NAMALWA (cell line): ENCODE measurements at regions not wholly inside any gene's neighbourhood (a gene's known extent, or its start where the extent isn't known, plus 50 kb on each side); places are given as distances from the start of the nearest gene placed in this dataset.
"Not testable (repeated sequence)": the region's sequence is repeated elsewhere in the genome, so short reads cannot be mapped to it uniquely, and the experiment has no call there.

ENCODE experiments used
- DNase-seq: peaks from one replicate; pipeline ENCODE4 v3.0.0-alpha.2; 2015; ENCODE audit warnings: low spot score

GRCh38 chr1:245061808-245062207, 93.0 kb upstream of the KIF26B start:
- DNase-seq = not testable (repeated sequence)

GRCh38 chr1:245060684-245061374, 94.0 kb upstream of the KIF26B start:
- DNase-seq = no peak

DNA sequence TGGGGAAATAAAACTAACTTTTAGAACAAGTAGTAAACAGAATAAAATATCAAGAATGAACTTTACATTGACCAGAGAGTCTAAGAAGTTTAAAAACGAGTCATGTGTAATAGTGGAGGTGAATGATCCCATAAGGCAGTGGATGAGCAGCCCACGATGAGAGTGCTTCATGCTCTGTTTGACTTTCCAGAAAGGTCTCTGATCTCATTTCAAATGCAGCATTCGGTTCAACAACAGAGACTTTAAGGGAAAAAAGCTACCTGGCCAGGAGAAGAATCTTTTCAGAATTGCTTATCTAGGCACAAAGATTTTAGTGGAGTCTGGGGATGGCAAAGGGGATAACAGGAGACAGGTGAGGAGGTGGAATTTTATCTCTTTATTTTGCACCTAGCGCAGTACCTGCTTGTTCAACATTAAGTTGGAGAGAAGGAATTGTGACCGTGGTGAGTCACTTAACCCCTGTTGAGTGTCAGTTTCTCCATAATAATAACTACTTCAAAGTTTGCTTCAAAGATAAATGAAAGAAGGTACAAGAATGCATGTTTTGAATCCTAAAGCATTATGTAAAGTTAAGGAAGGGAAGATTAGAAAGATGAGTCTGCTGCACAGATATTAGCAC, 94.9 kb upstream of the KIF26B start:
- no peak for DNase-seq

- DNase-seq = no peak
These were observed 95.9 kb upstream of the KIF26B start for GRCh38 chr1:245058882-245059281.

DNA sequence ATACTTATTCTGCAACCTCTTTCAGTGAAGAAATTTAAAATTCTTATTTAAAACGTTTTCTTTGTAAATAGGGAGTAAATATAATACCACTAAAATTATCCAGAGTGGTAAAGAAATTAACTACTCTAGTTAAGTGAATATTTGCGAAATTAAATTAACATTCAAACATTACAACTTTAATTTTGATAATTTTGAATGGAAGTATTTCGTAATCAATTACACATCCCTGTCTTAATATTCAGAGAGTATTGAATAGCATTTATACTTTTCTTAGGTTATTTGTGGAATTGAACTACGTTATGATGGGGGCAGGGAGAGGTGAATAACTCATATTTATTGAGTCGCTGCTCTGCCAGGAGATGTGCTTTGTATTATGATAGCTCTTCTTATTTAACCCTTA, 96.3 kb upstream of the KIF26B start:
- no peak for DNase-seq

GRCh38 chr1:245056913-245057312, 97.9 kb upstream of the KIF26B start:
- DNase-seq = no peak

DNA sequence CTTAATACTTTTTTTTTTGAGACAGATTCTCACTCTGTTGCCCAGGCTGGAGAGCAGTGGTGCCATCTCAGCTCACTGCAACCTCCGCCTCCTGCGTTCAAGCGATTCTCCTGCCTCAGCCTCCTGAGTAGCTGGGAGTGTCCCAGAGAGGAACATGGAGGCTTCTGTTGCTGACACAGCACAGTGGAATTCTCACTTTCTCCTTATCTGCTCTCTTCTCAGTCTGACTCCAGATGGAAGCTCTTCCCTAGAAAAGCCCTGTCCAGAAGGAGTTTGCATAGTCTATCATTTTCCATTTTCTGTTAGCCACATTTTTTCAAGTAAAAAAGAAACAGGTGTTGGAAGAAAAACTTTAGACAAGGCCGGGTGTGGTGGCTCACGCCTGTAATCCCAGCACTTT, 98.5 kb upstream of the KIF26B start:
- DNase-seq = not testable (repeated sequence)

GRCh38 chr1:245055752-245056151, 99.0 kb upstream of the KIF26B start:
- no peak for DNase-seq

DNA sequence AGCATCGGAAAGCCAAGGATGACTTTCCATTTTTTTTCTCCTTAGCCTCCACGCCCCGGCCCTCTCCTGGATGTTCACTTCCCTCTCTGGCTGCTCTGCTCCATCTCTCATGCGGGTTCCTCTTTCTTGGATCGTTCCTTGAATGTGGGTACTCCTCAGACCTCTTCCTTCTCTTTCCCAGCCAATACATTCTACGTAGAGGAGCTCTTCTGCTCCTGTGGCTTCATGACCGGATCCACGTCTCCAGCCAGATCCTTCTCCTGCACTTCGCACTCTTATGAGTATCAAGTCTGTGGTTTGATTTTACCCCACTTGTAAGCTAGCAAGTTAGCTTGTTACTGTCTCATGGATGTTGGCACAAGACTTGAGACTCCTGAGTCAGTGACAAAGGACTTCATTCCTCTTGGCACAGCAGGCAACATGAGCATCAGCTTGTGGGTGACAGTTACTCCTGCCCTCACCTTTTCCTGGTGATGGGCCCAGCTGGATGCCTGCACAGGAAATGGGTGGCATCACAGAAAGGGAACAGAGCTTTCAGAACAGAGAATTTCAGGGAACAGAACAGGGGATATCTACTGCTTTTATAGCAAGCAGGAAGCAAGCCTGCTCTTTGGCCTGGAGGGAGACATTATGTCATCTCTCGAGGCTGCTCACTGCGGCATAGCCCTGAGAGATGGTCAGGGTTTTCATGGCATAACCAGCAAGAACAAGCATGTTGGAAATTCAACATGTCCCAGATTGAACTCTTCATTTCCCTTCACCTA, 100.1 kb upstream of the KIF26B start:
- no peak for DNase-seq

DNA sequence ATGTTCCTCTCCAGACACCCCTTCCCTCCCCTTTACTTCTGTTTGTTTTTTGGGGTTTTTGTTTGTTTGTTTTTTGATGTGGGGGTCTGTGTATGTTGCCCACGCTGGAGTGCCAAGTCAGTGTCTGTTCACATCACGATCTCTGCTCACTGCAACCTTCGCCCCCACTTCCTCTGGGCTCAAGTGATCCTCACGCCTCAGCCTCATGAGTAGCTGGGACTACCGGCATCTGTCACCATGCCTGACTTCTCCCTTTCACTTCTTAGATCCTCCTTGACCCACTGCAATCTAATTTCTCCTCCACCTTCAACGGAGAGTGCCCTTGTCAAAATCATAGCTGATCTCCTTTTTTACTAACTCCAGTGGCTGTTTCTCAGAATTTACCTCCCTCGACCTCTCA, 100.7 kb upstream of the KIF26B start:
- no peak for DNase-seq

DNA sequence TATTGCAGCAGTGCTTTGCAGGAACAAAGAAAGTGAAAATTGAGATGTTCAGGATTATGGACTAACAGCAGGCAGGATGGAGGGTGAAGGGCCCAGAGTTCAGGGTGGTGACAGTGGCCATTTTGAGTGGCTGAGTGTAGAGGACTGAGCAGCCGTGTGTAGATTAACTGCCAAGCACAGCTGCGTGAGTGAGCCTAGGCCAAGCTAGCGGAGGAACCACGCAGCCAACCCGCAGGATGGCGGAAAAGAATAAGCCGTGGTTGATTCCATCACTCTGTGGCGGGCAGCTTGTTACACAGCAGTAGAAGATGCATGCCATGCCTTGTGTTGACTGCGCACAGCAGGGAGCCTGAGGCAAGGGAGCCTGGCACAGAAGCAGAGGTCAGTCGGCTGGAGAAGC, 102.5 kb upstream of the KIF26B start:
- no peak for DNase-seq

DNA sequence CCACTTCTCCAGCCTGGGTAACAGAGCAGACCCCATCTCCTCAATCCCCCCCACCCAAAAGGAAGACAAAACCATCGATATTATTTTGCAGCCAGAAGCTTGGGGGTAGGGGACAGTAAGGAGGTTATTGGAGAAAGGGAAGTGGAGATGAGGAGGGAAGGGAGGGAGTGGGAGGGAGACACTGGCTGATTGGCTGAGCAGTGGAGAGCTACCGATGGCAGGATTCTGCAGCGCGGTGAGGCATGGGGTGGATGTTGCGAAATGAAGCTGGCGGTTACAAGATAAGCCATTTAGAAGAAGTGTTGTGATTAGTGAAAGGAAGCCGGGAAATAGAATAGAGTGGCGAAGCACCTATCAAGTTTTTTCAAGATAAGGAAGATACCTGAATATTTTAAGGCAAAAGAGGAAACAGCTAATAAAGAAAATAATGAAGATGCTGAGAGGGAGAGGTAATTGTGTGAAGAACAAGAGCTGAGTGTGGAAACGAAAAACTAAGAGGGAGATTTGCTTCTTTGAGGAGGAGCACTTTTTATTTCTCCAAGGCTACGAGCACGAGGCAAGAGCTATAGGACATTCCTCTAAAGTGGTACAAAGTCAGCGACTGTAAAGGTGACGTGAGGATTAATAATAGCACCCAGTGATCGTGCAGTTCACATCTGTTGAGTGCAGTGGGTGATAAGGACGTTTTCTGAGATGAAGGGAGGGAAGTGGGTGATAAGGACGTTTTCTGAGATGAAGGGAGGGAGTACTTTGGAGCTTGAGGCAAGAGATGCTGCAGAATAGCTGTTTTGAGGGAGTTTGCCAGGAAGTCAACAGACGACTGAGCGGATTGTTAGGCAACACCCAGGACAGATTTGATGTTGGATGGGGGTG, 103.2 kb upstream of the KIF26B start:
- DNase-seq = no peak

GRCh38 chr1:245046769-245047168, 108.0 kb upstream of the KIF26B start:
- no peak for DNase-seq

- DNase-seq = no peak
These were observed 108.5 kb upstream of the KIF26B start for GRCh38 chr1:245046315-245046714.

DNA sequence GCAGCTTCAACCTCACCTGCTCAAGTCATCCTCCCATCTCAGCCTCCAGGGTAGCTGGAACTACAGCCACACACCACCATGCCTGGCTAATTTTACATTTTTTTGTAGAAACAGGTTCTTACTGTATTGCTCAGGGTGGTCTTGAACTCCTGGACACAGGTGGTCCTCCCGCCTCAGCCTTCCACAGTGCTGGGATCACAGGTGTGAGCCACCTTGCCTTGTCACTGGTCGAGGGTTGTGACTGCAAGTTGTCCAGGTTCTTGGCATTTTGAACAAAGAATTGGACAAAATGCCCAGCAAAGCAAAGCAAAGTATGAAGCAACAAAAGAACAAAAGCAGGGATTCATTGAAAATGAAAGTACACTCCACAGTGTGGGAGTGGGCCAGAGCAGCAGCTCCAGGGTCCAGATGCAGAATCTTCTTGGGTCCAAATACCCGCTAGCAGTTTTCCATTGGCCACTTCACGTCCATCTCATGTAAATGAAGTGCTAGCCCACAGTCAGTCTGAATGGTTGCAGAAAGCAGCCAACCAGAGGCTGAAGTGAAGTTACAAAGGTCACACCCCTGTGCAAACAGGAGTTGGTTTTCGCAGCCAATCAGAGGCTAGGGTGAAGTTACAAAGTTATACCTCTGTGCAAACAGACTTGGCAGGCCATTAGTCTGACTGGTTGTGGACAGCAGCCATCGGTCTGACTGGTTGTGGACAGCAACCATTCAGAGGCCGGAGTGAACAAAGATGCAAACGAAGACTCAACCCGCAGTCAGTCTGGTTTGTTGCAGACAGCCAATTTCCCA, 109.5 kb upstream of the KIF26B start:
- no peak for DNase-seq

GRCh38 chr1:245043611-245043940, 111.2 kb upstream of the KIF26B start:
- no peak for DNase-seq

DNA sequence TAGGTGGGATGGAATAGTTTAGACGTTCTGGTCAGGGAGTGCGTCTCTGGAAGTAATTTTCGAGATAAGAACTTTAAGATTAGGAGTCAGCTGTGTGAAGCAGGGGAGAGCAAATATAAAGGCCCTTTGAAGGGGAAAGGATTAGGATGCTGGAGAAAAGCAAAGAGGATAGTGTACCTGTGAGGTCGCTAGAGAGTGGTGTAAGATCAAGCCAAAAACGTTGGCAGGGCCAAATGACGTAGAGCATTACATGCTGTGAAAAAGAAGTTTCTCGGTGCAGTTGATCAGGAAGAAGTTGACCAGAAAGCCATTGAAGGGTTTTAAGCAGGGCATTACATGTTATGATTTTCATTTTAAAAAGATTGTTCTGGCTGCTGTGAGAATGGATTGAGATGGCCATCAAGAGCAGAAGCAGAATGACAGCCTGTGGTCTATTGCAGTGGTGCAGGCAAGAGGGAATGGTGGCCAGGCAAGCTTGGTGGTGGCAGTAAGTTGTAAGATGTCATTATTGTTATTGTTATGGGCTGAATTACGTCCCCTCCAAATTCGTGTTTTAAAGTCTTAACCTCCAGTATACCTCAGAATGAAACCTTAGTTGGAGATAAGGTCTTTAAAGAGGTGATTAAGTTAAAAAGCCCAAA, 113.6 kb upstream of the KIF26B start:
- DNase-seq = no peak

GRCh38 chr1:245039196-245039595, 115.6 kb upstream of the KIF26B start:
- no peak for DNase-seq

GRCh38 chr1:245036102-245036501, 118.7 kb upstream of the KIF26B start:
- DNase-seq = no peak

DNA sequence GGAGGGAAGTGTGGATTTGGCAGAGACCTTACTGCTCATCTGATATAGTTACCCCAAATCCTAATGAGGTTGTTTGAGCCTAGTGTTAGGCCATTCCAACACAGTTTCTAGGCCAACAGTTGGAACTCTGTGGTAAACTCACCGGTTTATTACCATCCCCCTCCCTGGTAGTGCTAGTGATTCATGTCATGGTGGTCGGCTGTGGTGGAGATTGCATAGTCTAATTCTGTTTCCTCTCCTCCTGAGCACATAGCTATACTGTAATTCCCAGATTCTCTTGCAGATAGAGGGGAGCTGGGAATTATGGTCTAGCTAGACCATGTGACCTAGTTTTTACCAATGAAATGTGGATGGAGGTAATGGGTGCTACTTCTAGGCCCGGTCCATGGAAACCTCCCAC, 123.7 kb upstream of the KIF26B start:
- no peak for DNase-seq

DNA sequence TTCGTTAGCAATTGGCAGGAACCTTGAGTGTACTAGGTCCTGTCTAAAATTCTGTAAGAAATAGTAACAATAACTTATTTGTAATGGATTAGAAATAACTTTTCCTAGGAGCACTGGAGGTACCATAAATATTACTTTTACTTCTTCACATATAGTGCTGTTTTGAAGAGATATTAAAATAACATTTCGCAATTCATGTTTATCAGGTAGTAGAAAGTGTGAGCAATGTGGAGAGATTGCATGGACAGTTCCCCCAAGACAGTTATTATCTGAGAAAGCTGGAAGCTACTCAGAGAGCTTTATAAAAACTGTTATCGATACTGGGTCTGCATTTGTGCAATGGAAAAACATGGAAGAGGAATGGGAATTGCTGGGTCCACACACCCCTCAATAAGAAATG, 128.5 kb upstream of the KIF26B start:
- no peak for DNase-seq
